ENCODE measurements at regions not wholly inside any gene's neighbourhood (a gene's known extent, or its start where the extent isn't known, plus 50 kb on each side); places are given as distances from the start of the nearest gene placed in this dataset.

GRCh38 chr5:145162626-145163025 lies 672.5 kb downstream of the PRELID2 start:
- no peak for DNase-seq (ENCODE audit: extremely low spot score, unreplicated experiment)
- Mint-ChIP-seq H3K36me3 (no peaks in the 10 kb centered on the region), H3K27me3 (peaks cover 17% of the 10 kb centered on the region), H3K4me1 (ENCODE audit: unreplicated experiment) (no peaks in the 10 kb centered on the region), H3K27ac (no peak overlapping the region), H3K9me3 (no peaks in the 10 kb centered on the region), H3K4me3 (no peak overlapping the region)
- no peak for TF ChIP-seq CTCF (conservative IDR thresholded peaks at IDR 0.05)

- Mint-ChIP-seq H3K27me3 (peaks cover 20% of the 10 kb centered on the region), H3K4me1 (ENCODE audit: unreplicated experiment) (no peaks in the 10 kb centered on the region), H3K9me3 (no peaks in the 10 kb centered on the region), H3K27ac (no peak overlapping the region), H3K4me3 (no peak overlapping the region), H3K36me3 (no peaks in the 10 kb centered on the region)
- no peak for TF ChIP-seq CTCF (conservative IDR thresholded peaks at IDR 0.05)
- DNase-seq (ENCODE audit: extremely low spot score, unreplicated experiment) = no peak
Observed at GRCh38 chr5:145161391-145161790, 673.8 kb downstream of the PRELID2 start.

GRCh38 chr5:145160679-145161078 lies 674.5 kb downstream of the PRELID2 start:
- Mint-ChIP-seq H3K27me3 (peaks cover 20% of the 10 kb centered on the region), H3K9me3 (no peaks in the 10 kb centered on the region), H3K27ac (no peak overlapping the region), H3K4me3 (no peak overlapping the region), H3K4me1 (ENCODE audit: unreplicated experiment) (no peaks in the 10 kb centered on the region), H3K36me3 (no peaks in the 10 kb centered on the region)
- no peak for DNase-seq (ENCODE audit: extremely low spot score, unreplicated experiment)
- no peak for TF ChIP-seq CTCF (conservative IDR thresholded peaks at IDR 0.05)

GRCh38 chr5:145158730-145159129 lies 676.4 kb downstream of the PRELID2 start:
- no peak overlapping the region for H3K4me3 Mint-ChIP-seq
- H3K4me1 Mint-ChIP-seq (ENCODE audit: unreplicated experiment) = no peaks in the 10 kb centered on the region
- H3K36me3 Mint-ChIP-seq = no peaks in the 10 kb centered on the region

GRCh38 chr5:145157841-145158240 lies 677.3 kb downstream of the PRELID2 start:
- H3K27me3 Mint-ChIP-seq = peaks cover 16% of the 10 kb centered on the region
- no peaks in the 10 kb centered on the region for H3K36me3 Mint-ChIP-seq
- no peaks in the 10 kb centered on the region for H3K9me3 Mint-ChIP-seq
- no peak for TF ChIP-seq CTCF (conservative IDR thresholded peaks at IDR 0.05)
- H3K4me3 Mint-ChIP-seq = no peak overlapping the region
- no peak for DNase-seq (ENCODE audit: extremely low spot score, unreplicated experiment)
- no peaks in the 10 kb centered on the region for H3K4me1 Mint-ChIP-seq (ENCODE audit: unreplicated experiment)
- H3K27ac Mint-ChIP-seq = no peak overlapping the region

More at GRCh38 chr5:145158730-145159129, 676.4 kb downstream of the PRELID2 start:
- TF ChIP-seq CTCF (conservative IDR thresholded peaks at IDR 0.05) = no peak
- peaks cover 19% of the 10 kb centered on the region for H3K27me3 Mint-ChIP-seq
- no peaks in the 10 kb centered on the region for H3K9me3 Mint-ChIP-seq
- H3K27ac Mint-ChIP-seq = no peak overlapping the region
- no peak for DNase-seq (ENCODE audit: extremely low spot score, unreplicated experiment)

- peaks cover 4% of the 10 kb centered on the region for H3K4me1 Mint-ChIP-seq (ENCODE audit: unreplicated experiment)
- no peak for DNase-seq (ENCODE audit: extremely low spot score, unreplicated experiment)
- no peak for TF ChIP-seq CTCF (conservative IDR thresholded peaks at IDR 0.05)
- no peaks in the 10 kb centered on the region for H3K36me3 Mint-ChIP-seq
- H3K9me3 Mint-ChIP-seq = peaks cover 7% of the 10 kb centered on the region
- no peak overlapping the region for H3K27ac Mint-ChIP-seq
- no peak overlapping the region for H3K4me3 Mint-ChIP-seq
- no peaks in the 10 kb centered on the region for H3K27me3 Mint-ChIP-seq
Observed at GRCh38 chr5:145141534-145141933, 693.6 kb downstream of the PRELID2 start.
